ENCODE measurements at regions not wholly inside any gene's neighbourhood (a gene's known extent, or its start where the extent isn't known, plus 50 kb on each side); places are given as distances from the start of the nearest gene placed in this dataset.
"Not testable (repeated sequence)": the region's sequence is repeated elsewhere in the genome, so short reads cannot be mapped to it uniquely, and the experiment has no call there.

DNA sequence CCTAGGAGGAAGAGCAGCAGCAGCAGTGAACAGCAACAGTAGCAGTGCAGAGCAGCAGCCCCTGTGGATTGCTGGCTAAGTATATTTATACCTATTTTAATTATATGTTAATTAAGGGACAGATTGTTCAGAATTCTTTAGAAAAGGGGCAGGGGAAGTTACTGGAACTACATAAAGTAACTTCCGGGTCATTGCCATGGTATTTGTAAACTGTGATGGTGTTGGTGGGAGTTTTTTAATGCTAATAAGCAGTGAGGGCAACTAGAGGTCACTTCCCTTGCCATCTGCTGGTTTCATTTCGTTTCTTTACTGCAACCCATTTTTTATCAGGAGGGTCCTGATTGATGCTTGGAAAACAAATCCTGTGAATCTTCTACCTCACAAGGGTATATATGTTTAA is 229.8 kb upstream of the PODXL start:
- no peak for DNase-seq

DNA sequence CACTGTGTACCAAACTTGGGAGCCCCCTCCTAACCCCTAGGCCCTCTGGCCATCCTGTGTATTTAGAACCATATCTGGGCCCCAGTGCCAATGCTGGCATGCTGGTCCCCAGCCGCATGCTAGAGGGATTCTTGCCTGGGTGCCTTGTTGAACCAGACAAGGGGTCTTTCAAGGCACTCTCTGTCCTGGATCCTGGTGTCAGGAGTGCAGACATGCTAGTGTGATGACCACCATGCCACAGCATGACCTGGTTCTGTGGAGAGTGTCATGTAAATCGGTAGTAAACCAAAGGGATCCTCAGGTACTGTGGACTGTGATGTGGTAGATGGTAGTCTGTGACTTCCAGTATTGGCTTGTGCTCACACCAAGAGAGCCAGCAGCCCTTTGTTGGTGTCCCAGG is 222.2 kb upstream of the PODXL start:
- DNase-seq, result no peak

DNA sequence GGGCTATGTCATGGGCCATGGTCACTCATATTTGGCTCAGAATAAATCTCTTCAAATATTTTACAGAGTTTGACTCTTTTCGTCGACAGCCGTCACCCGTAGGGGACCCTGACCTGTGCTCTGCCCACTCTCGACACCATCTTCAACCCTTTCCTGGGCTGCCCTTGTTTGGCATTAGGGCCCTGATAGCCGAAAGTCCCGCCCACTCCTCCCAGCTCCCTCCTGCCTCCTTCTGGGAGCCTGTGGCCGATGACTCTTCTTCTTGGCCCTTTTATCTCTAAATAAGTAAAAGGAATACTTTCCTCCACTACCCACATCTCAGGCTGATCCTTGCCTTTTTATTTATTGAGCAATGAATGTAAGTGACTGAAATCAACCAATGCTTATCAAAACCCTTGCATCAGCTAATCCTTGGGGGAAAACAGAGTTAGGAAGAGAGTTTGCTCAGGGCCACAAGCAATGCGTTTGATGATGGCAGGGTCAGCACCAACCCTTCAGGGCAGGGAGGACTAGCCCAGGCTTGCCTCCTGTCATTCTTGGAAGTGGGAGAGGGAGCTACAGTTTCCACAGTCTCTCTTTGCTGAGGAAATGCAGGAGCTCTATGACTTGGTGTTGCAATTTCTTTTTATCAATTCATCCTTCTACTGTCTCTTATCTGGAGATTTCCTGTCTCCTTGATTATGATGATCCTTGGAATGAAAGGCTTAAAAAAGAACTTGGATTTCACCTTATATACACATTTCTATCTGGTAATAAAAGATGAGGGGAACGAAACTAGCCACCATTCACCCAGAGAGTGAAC is 218.2 kb upstream of the PODXL start:
- DNase-seq, result no peak

DNA sequence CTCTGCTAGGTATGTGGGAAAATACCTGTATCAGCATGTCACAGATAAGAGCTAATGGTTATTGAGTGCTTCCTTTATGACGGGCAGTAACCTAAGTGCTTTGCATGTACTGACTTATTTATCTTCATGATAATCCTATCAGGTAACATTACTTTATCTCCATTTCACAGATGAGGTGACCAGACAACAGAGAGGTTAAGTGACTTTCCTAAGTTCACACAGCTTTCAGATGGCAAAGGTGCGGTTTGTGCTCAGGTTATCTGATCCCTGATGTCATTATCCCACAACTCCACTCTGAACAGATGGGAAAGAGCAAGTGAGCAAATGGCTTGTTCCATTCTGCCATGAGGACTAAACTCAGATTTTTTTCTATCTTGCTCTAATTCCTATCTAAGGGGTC is 217.0 kb upstream of the PODXL start:
- no peak for DNase-seq

DNA sequence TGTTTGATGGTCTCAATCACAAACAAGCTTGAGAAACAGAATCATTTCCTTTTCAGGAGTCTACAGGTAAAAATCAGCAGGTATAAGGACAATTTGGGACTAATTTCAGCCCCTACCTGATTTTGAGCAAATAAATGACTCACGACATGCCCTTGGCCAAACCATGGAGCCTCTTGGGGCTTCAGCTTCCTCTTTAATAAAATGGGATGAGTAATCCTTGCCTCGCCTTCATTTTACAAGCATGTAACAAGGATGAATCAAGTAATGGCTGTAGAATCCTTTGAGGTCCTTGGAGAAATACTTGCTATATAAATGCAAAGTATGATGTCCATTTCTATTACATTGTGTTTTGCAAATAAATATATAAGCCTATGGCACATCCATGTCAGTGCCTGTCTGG is 212.8 kb upstream of the PODXL start:
- DNase-seq, result no peak

DNA sequence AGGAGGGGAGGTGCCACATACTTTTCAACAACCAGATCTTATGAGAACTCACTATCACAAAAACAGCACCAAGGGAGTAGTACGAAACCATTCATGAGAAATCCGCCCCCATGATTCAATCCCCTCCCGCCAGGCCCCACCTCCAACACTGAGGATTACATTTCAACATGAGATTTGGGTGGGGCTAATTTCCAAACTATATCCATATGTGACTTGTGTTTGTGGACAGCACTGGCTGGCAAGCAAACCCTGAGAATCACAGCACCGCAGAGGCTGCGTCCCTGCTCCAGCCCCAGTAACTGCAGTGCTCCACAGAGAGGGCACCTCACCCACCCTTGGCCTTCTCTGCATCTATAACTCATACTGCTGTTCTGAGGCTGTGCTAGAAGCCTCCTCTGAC is 211.2 kb upstream of the PODXL start:
- DNase-seq, result no peak

DNA sequence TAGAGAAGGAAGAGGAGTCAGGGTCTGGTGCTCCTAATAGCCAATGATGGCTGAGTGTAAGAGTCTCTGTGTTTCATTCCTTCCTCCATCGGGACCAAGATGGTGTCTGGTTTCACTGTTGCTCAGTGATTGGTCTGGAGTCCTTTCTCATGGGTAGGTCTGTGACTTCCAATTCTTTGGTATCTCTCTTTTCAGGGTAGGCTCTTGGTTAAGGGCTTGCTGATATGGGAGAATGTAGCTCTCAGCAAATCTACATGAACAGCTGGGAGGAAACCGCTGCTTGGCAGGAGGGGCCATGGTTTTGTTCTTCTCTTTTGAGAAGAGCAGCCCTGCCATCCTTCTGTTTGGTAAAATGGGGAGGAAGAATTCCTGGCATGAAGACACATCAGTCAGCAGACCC is 209.1 kb upstream of the PODXL start:
- no peak for DNase-seq

DNA sequence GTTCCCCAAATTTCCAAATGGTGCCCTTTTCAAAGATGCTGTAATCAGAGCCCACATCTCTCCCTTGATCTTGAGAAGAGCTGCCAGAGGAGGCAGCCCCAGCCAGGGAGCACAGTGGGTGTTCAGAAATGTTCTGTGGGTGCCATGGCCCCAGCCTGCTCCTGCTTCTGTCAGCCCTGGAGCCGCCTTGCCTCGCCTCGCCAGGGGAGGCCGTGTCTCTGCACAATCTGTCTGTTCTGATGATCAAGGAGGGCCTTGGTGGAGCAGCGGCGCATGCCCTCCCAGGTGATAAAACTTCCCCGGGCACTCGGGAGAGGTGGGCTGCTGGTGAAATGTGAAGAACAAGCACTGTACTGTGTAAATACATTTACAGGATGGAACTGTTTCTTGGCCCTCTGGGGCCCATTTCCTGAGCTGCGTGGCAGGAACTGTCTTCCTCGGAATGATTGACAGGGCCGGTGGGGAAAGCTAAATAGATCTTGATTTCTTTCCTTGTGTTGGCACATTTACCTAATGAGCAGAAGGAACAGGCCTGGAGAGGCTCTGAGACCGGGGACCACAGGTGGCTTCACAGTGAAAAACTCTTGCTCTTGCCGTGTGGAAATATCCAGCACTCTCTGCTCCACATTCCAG is 207.8 kb upstream of the PODXL start:
- DNase-seq, result no peak

DNA sequence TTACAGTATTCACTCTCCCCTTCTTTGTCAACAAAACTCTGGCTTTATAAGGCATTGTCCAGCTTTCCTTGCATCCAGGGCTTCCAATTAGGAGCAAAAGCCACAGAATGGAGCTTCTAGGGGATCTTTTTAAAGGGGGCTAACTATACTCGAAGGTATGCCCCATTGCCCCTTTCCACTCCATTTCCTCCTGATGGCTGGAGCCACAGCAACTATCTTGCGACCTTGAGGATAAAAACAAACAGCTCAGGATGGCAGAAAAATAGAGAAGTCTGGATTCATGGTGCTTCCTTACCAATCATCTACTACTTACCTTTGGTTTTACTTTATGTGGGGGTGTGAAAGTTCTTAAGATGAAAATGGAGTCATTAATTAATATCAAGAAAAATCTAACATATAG is 206.3 kb upstream of the PODXL start:
- DNase-seq, result no peak

DNA sequence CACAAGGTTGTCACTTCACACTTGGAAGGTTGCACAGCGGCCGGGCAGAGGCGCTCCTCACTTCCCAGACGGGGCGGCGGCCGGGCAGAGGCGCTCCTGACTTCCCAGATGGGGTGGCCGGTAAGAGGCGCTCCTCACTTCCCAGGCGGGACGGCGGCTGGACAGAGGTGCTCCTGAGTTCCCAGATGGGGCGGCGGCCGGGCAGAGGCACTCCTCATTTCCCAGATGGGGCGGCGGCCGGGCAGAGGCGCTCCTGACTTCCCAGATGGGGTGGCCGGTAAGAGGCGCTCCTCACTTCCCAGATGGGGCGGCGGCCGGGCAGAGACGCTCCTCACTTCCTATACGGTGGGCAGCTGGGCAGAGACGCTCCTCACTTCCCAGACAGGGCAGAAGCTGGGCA is 199.4 kb upstream of the PODXL start:
- not testable (repeated sequence) for DNase-seq

DNA sequence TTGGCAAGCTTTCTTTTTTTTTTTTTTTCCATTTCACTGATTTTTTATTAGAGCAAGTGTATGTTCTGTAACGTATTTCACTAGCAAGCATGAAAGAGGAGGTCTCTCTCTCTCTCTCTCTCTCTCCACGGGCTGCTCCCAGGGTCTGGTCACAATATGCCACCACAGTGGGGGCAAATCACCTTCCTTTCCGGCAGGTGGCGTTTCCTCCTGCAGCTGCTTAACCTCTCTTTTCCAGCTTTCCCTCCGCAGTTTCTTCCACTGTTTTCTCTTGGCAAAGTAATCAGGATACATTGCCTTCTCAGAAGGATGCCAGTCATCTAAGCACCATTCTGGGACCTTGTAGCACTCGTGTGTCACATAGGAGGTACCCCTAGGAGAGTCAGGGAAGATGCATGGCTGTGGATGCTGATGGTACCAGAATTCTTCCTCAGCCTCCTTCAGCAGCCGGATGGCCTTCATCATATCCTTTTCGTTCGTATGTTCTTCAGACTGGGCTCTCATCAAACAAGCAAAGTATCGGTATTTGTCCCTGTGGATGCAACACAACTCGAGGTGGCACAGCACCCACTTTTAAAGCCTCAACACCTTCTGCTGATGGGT is 197.3 kb upstream of the PODXL start:
- peak; percentile 6 for DNase-seq

DNA sequence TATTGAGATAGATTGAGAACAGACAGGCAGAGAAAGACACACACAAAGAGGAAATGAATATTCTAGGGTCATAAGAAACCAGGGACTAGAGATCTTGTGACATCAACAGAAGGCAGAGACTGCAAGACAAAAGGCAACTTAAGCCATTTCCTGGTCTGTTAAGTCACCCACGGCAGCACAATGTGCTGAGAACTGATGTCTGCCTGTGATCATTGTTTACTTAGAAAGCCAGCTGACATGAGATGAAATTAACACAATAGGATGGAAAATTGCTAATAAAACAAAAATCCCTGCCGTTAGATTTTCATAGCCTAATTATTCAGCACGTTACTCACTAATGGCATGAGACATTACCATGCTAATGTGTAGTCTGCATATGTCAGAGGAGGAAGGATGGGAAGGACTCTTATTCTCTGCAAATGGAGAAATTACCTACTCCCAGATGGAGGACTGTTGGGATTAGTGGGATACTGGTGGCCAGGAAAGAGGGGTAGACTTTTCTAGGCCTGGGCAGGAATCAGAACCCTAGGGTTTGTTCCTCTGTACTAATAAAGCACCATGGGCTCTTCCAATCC is 191.3 kb upstream of the PODXL start:
- no peak for DNase-seq

DNA sequence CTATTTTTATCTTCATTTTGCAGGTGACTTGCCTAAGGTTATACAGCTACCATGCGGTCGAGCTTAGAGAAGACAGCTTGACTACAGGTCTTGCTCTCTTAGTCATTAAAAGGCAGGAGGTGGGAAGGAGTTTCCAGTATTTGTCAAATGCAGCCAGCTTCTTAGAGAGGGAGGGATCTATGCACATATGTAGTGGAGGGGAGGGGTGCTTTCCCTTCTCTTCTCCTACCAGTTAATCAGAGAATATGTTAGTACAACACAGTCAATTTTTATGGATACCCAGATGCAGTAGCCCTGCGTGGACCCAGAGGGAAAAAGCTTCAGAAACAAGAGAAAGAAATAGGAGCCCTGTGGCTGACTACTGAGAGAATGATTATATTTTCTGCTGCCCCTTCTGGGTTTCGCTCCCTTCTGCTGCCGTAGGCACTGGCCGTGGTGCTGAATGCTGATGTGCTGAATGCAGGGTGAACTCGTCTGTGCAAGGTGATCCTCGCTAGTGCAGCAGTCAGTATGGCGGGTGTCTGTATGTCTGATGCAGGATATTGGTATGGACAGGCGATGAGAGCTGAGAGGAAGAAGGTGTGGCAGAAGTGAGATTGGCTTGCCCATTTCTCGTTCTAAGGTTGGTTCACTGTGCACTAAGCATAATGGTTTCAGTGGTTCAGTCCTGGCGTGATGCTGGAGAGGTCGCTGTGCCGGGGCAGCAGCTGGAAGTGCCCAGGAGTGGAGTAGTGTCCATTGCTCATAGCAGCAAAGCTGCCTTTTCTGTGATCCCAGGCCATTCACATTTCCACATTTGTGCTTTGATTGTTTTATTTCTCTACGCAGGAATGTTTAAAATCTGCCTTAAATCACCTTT is 189.2 kb upstream of the PODXL start:
- peak; percentile 12 for DNase-seq

DNA sequence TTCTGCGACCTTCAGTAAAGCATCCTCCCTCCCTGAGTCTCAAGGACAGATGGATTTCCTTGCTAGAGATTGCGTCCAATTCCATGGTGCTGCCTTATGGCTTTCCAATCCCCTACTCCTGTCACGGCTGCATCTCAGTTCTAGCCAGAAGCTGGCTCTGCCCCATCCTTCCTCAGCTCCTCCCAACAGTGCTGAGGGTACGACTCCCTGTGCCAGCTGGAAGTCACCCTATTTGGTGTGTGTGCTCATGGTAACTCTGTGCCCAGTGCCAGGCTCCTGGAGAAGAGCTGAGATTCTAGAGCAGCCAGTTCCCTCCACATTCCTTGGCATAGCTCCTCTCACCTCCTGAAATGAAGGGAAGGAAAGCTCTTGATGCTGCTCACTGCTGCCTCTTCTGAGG is 185.0 kb upstream of the PODXL start:
- no peak for DNase-seq

DNA sequence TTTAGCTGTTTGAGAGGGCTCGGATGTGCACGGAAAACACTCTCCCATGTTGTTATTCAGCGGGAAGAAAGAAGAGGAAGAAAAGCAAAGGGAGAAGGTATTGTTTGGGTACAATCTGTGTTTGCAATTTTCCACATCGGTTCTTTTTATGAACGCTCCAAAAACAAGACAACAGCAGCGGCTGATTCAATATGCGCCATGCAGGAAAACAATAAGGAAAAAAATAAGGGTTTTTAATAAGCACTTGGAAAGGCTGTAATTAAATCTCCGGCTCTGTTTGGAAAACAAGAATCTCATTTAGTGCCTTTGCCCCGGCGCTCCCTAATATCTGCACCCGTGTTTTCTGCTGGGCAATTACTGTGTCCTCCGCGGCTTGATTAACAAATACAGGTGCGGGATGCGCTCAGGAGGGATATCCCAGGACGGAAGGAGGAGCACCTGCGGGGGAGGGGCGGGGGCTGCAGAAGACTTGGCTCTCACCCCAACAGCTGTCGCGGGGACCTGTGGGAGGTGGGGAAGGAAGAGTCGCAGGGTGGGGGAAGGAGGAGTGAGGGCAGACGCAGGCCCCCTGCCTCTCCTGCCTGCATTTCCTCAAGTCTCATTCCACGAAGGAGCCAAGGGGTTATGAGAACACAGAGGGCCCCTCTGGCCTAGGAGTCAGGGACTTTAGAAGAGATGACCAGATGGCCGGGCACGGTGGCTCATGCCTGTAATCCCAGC is 181.5 kb upstream of the PODXL start:
- DNase-seq, result no peak

DNA sequence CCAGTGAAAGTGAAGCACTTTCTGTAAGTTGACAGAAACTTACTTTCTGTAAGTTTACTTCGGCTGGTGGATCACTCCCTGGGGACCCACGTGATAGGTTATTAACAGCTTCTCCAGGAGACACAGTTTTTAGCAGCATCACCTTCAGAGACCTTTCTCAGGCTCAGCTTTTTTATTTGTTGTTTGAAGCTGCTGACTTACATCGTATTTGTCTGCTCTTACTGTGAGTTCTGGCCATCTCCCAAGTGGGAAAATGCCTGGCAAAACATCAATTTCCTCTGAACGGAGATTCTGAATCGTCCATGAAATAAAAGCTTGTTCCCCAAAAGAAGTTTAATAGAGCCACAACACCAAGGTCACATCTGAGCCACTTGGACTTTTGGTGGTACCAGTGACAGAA is 178.7 kb upstream of the PODXL start:
- no peak for DNase-seq

DNA sequence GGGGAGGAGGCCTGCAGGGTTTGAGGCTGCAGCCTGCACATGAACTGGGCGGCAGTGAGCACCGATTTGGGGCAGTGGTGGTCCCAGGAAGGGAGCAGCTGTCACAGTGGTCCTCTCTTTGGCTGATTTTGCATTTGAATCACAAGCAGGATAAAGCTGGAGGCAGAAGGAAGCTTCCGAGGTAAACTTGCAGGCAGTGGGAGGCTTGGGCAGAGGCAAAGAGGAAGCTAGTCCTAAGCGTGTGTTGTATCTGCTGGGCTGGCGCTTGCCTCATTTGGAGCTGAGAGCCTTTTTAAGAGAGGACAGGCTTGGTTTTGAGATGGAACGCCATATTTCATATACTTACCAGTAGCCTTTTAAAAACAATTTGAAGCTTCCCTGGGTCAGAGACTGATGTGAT is 177.2 kb upstream of the PODXL start:
- DNase-seq, result no peak

DNA sequence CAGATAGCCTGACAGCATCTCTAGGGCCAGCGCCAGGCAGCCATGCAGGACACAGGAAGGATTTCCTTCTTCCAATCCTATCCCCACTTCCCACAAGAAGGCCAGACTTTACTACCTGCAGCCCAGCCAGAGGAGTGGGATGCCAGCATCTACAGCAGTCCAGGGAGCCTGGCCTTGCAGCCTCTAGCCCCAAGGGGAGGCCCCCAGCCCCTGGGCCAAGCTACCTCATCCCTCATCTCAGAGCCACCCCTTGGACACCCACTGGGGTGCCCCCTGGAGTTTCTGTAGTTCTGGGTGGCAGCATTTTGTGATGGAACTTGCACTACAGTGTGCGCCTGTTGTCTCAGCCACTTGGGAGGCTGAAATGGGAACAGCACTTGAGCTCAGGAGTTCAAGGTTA is 170.8 kb upstream of the PODXL start:
- no peak for DNase-seq

DNA sequence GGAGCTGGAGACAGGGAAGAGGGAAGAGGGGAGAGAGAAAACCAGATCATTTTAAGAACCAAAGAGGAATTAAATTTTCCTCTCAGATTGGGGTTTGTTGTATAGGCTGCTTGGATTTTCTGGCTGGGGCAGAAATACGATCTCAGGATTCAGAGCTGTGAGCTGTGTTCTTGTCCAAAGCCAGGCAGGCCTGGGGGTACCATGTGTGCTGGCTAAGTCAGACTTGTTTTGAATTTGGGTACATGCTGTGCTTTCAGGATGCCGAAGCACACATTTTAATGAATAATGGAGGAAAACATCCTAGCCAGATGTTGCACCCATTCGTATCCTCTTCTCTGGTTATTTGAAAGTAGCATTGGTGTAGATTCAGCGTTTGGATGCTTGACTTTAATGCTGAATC is 170.3 kb upstream of the PODXL start:
- DNase-seq, result no peak

DNA sequence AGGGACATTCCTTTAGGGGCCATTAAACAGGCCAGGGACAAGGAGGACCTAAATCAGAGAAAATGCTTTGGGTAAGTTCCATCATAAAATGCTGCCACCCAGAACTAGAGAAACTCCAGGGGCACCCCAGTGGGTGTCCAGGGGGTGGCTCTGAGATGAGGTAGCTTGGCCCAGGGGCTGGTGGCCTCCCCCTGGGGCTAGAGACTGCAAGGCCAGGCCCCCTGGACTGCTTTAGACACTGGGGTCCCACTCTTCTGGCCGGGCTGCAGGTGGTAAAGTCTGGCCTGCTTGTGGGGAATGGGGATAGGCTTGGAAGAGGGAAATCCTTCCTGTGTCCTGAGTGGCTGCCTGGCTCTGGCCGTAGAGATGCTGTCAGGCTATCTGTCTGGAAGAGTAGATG is 169.6 kb upstream of the PODXL start:
- no peak for DNase-seq

DNA sequence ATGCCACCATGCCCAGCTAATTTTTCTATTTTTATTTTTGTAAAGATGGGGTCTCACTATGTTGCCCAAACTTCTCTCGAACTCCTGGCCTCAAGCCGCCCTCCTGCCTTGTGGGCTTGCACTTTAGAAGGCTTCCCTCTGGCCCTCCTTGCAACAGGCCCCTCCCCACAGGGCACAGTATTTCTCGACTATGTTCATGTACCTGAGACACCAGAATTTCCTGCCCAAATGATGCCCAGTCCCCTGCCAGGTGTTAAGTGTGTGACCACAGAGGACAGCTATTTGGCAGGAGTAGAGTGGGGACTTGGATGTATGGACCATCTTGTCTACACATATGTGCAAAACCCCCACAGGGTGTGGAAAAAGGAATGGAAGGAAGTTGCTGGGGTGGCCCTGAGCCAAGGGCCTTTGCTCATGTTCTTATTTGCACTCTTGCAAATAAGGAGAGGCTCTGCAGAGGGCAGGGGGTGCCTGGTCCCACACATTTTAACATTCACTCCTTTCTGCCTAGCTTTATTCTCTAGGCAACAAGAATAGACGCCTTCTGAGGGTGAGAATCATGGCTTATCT is 168.4 kb upstream of the PODXL start:
- no peak for DNase-seq

DNA sequence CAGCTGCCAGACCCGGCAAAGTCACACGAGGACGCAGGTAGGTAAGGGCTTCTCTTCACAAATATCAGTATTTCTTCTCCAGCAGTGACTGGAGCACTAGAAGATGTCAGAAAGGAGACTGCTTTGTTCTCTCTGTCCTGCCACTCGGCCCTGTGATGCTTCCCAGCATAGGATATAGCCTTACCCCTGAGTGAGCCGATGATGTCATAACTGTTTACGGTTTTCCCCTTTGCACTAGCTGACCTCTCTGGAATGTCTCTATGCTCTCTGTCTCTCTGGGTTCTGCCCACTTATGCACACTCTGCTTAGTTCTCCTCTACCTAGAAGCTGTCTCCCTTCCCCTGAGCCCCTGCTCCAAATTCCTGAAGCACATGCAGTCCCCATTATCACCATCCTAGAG is 167.5 kb upstream of the PODXL start:
- no peak for DNase-seq

Measured in stimulated activated CD4-positive, alpha-beta T cell treated with anti-CD3 and anti-CD28 coated beads, Interleukin-15, amount 100 ng/mL, for 24 hours (primary cell).